HepG2 (cell line): ENCODE measurements at regions not wholly inside any gene's neighbourhood (a gene's known extent, or its start where the extent isn't known, plus 50 kb on each side); places are given as distances from the start of the nearest gene placed in this dataset.

Source experiments
- ATAC-seq: fragments of 200-7000 bp; cut with Tn5 transposase; 3 replicates; pipeline ENCODE4 v1.9.1; 2020; ENCODE audit warnings: mild to moderate bottlenecking, moderate library complexity
- BruUV-seq: library from RNA; stranded (reverse); fragments of 400-500 nt; replicated peaks from 2 replicates; lab custom pipeline; 2021; lab: Mats Ljungman, UMichigan
- CTCF ChIA-PET: fragments of 300-600 bp; formaldehyde crosslinking; extraction: SDS; loops from one replicate; lab custom pipeline; 2021; ENCODE audit warnings: low total read pairs, inconsistent platforms, low intra/inter-chr PET ratio; lab: Yijun Ruan, JAX
- POLR2A ChIA-PET: fragments of 350-600 bp; sonication (Branson Sonifier 250); formaldehyde crosslinking; loops from one replicate; lab custom pipeline; 2020; ENCODE audit warnings: antibody characterized with exemption, inconsistent platforms; lab: Yijun Ruan, JAX
- DNase-seq: peaks from one replicate; pipeline ENCODE4 v3.0.0-alpha.2; 2015; ENCODE audit warnings: low spot score
- FAIRE-seq: peaks from 3 replicates; lab custom pipeline; 2011; peaks lifted over from hg19 to GRCh38; lab: Jason Lieb, UNC
- H2AFZ ChIP-seq: one replicate; pipeline ENCODE4 v1.6.1; 2011; ENCODE audit warnings: low read length, inconsistent platforms
- H3K27ac ChIP-seq: fragments of 300-600 bp; 3 replicates; pipeline ENCODE4 v1.8.0; 2011; ENCODE audit warnings: mixed run types, mild to moderate bottlenecking, mixed read lengths, low read length, inconsistent platforms; ENCODE audit not compliant: insufficient read depth; ENCODE audit errors: extremely low read length
- H3K27me3 ChIP-seq, 2 experiments: fragments of 200-600 bp in 1 of 2; 2 replicates in 1 of 2; 3 replicates in 1 of 2; pipeline versions ENCODE4 v1.6.0 to v1.8.0; 2011; ENCODE audit warnings: low read length in 2 of 2, mild to moderate bottlenecking in 2 of 2, moderate library complexity in 2 of 2, inconsistent platforms in 1 of 2; ENCODE audit not compliant: insufficient read depth in 2 of 2, control insufficient read depth in 1 of 2
- H3K36me3 ChIP-seq, 2 experiments: fragments of 200-600 bp in 1 of 2; replicated peaks in 1 of 2; 2 replicates in 1 of 2; 3 replicates in 1 of 2; pipeline versions ENCODE4 v1.5.1 to v1.8.0; 2011; ENCODE audit warnings: low read length in 2 of 2, inconsistent platforms in 1 of 2; ENCODE audit not compliant: insufficient read depth in 2 of 2, control insufficient read depth in 1 of 2
- H3K4me1 ChIP-seq: 2 replicates; pipeline ENCODE4 v1.5.1; 2012; ENCODE audit warnings: low read length, inconsistent platforms; ENCODE audit not compliant: insufficient read depth
- H3K4me2 ChIP-seq: 2 replicates; pipeline ENCODE4 v1.6.0; 2011; ENCODE audit warnings: low read depth, low read length, inconsistent platforms
- H3K4me3 ChIP-seq, 3 experiments: fragments of 200-600 bp in 1 of 3; sonication (generic), shearing (Covaris generic) in 1 of 3; replicated peaks in 1 of 3; 2 replicates each; pipeline ENCODE4 v1.5.1; 2011 to 2016; ENCODE audit warnings: low read length in 3 of 3, inconsistent platforms in 2 of 3, low read depth in 2 of 3, mild to moderate bottlenecking in 2 of 3, control low read depth in 1 of 3, mixed read lengths in 1 of 3; ENCODE audit not compliant: insufficient read depth in 1 of 3
- H3K79me2 ChIP-seq: one replicate; pipeline ENCODE4 v1.6.1; 2011; ENCODE audit warnings: low read length, inconsistent platforms; ENCODE audit not compliant: insufficient read depth
- H3K9ac ChIP-seq: 2 replicates; pipeline ENCODE4 v1.6.0; 2011; ENCODE audit warnings: mild to moderate bottlenecking, low read depth, low read length, inconsistent platforms; ENCODE audit not compliant: insufficient read depth
- H3K9me3 ChIP-seq: 2 replicates; pipeline ENCODE4 v1.5.1; 2012; ENCODE audit warnings: mild to moderate bottlenecking, low read length
- H4K20me1 ChIP-seq: 2 replicates; pipeline ENCODE4 v1.6.0; 2011; ENCODE audit warnings: inconsistent platforms, mild to moderate bottlenecking, low read length, moderate library complexity; ENCODE audit not compliant: insufficient read depth
- ELF1 ChIP-seq: sonication (generic); formaldehyde crosslinking; IDR thresholded peaks from 2 replicates; pipeline ENCODE4 v1.4.0; 2020; ENCODE audit warnings: missing genetic modification reagents
- HCFC1 ChIP-seq: fragments of 150-350 bp; IDR thresholded peaks from 2 replicates; pipeline ENCODE4 v1.6.1; 2014; ENCODE audit warnings: low read depth, low read length
- KDM5A ChIP-seq: fragments of 200-600 bp; sonication (generic); IDR thresholded peaks from 2 replicates; pipeline ENCODE4 v1.7.0; 2018; ENCODE audit warnings: antibody characterized with exemption, mild to moderate bottlenecking, low read length, borderline replicate concordance
- PHF20 ChIP-seq: sonication (generic); formaldehyde crosslinking; IDR thresholded peaks from 2 replicates; pipeline ENCODE4 v1.5.0; 2020; ENCODE audit warnings: mild to moderate bottlenecking, missing genetic modification reagents
- PRPF4 ChIP-seq: fragments of 200-400 bp; formaldehyde crosslinking; IDR thresholded peaks from 2 replicates; pipeline ENCODE4 v1.6.1; 2016; ENCODE audit warnings: low read length, low read depth; ENCODE audit not compliant: poor library complexity, severe bottlenecking
- SMARCC2 ChIP-seq: fragments of 450-650 bp; IDR thresholded peaks from 2 replicates; pipeline ENCODE4 v1.6.1; 2017; ENCODE audit warnings: antibody characterized with exemption, mild to moderate bottlenecking
- ZBTB21 ChIP-seq: sonication (generic); formaldehyde crosslinking; IDR thresholded peaks from 2 replicates; pipeline ENCODE4 v1.4.0; 2020; ENCODE audit warnings: missing genetic modification reagents
- ZBTB3 ChIP-seq: sonication (generic); formaldehyde crosslinking; IDR thresholded peaks from 2 replicates; pipeline ENCODE4 v1.4.0; 2020; ENCODE audit warnings: low read depth, mild to moderate bottlenecking, moderate library complexity, missing genetic modification reagents, borderline replicate concordance
- ZNF263 ChIP-seq: sonication (generic); formaldehyde crosslinking; IDR thresholded peaks from 2 replicates; pipeline ENCODE4 v1.4.0; 2020; ENCODE audit warnings: missing genetic modification reagents
- ZNF337 ChIP-seq: sonication (generic); formaldehyde crosslinking; IDR thresholded peaks from 2 replicates; pipeline ENCODE4 v1.5.1; 2020; ENCODE audit warnings: missing genetic modification reagents, low read depth, mild to moderate bottlenecking, borderline replicate concordance
- ZNF646 ChIP-seq: sonication (generic); formaldehyde crosslinking; IDR thresholded peaks from 2 replicates; pipeline ENCODE4 v1.9.0; 2021; ENCODE audit warnings: mild to moderate bottlenecking, missing genetic modification reagents
- ZNF766 ChIP-seq: sonication (generic); formaldehyde crosslinking; IDR thresholded peaks from 2 replicates; pipeline ENCODE4 v1.5.0; 2020; ENCODE audit warnings: missing genetic modification reagents, borderline replicate concordance
- WGBS: methylation state at CpG from one replicate; pipeline ENCODE4 v1.1.6; 2017; ENCODE audit warnings: low lambda C conversion rate; 5-methylcytosine and 5-hydroxymethylcytosine counted together
- in situ Hi-C: cut with HindIII; loops from 2 replicates; pipeline ENCODE4 v1.10.0; 2017; ENCODE audit warnings: low pct_unique_long_range_greater_than_20kb; ENCODE audit not compliant: extremely low pct_ligation_motif_present
- intact Hi-C: fragments of 100-400 bp; cut with micrococcal nuclease; formaldehyde crosslinking; loops from one replicate; pipeline ENCODE4 v1.10.0; 2022; ENCODE audit not compliant: unreplicated experiment
- TF ChIP-seq, protein P1 (sequence below): sonication (generic); formaldehyde crosslinking; conservative IDR thresholded peaks from 2 replicates; pipeline ENCODE4 v1.4.0; 2020; ENCODE audit warnings: mild to moderate bottlenecking, missing genetic modification reagents, moderate library complexity

DNA sequence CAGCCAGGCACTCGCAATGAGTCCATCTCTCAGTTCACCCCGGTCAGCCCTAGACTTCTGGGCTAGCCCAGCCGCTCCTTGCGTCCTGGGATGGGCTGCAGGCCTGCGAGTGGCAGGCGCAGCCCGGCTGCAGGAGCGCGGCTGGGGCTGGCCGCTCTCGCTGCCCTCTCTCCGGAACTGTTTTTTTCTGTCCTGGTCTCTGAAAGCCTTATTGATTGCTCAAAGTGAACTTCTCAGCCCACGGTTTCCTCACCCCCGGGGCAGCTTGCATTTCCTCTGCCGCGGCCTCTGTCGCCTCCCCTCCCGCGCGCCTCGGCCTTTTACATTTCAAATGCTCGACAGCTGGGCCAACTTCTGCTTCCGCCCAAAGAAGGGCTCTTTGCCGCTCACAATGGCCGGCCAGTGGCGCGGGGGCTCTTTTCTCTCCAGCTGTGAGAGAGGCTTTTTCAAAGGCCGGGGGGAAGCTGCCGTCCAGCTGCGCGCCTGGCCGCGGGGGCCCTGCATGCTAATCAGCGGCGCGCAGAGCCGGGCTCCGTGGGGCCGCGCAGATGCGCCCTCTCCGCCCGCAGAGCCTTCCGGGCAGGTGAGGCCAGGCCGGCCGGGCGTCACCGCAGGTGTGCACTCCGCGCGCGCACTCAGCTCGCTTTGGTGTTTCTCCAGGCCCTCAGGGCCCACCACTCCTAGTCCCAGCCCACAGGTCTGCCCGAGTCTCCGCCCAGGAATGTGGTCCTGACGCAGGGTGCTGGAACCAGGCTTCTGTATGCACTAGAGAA lies 513.8 kb downstream of the RNF144A start:
- ChIA-PET CTCF (no interaction called here), POLR2A (no interaction called here)
- Histone ChIP-seq H2AFZ (no peak overlapping the region), H3K4me1 (no peaks in the 10 kb centered on the region), H3K9ac (no peak overlapping the region), H3K4me2 (no peak overlapping the region), H3K36me3 (no peaks in the 10 kb centered on the region), H3K27ac (no peak overlapping the region), H4K20me1 (no peaks in the 10 kb centered on the region), H3K9me3 (peaks cover 10% of the 10 kb centered on the region), H3K79me2 (no peaks in the 10 kb centered on the region), H3K4me3 (no peak overlapping the region), H3K27me3 (0 out of 5 replicates have a peak, but pooled peaks cover 0 to 6% of the 10 kb centered on the region in 2 experiments)
- intact Hi-C loops (no loop called here), in situ Hi-C loops (no loop called here)
- FAIRE-seq (no peak), DNase-seq (no peak), ATAC-seq (no peak)
- WGBS = 70% methylated on average over 48 of the region's 56 CpGs
- BruUV-seq = no TSS peak
- TF ChIP-seq ELF1 (CRISPR knock-in tag) (no peak), ZBTB21 (CRISPR knock-in tag) (no peak), ZNF263 (CRISPR knock-in tag) (no peak), ZBTB3 (CRISPR knock-in tag) (no peak), PHF20 (CRISPR knock-in tag) (no peak), ZNF766 (CRISPR knock-in tag) (no peak), SMARCC2 (no peak), HCFC1 (no peak), ZNF646 (no peak), ZNF337 (CRISPR knock-in tag) (no peak), KDM5A (no peak), PRPF4 (no peak)
- TF ChIP-seq, protein P1, sequence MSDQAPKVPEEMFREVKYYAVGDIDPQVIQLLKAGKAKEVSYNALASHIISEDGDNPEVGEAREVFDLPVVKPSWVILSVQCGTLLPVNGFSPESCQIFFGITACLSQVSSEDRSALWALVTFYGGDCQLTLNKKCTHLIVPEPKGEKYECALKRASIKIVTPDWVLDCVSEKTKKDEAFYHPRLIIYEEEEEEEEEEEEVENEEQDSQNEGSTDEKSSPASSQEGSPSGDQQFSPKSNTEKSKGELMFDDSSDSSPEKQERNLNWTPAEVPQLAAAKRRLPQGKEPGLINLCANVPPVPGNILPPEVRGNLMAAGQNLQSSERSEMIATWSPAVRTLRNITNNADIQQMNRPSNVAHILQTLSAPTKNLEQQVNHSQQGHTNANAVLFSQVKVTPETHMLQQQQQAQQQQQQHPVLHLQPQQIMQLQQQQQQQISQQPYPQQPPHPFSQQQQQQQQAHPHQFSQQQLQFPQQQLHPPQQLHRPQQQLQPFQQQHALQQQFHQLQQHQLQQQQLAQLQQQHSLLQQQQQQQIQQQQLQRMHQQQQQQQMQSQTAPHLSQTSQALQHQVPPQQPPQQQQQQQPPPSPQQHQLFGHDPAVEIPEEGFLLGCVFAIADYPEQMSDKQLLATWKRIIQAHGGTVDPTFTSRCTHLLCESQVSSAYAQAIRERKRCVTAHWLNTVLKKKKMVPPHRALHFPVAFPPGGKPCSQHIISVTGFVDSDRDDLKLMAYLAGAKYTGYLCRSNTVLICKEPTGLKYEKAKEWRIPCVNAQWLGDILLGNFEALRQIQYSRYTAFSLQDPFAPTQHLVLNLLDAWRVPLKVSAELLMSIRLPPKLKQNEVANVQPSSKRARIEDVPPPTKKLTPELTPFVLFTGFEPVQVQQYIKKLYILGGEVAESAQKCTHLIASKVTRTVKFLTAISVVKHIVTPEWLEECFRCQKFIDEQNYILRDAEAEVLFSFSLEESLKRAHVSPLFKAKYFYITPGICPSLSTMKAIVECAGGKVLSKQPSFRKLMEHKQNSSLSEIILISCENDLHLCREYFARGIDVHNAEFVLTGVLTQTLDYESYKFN (CRISPR knock-in tag) = no peak
